Endodermal cell (in vitro differentiated cells): ENCODE measurements at regions not wholly inside any gene's neighbourhood (a gene's known extent, or its start where the extent isn't known, plus 50 kb on each side); places are given as distances from the start of the nearest gene placed in this dataset.

Source experiments
- DNase-seq: peaks from one replicate; pipeline ENCODE4 v3.0.0-alpha.2; 2017
- H3K27ac ChIP-seq: 2 replicates; pipeline ENCODE4 v1.5.1; 2013; ENCODE audit warnings: mild to moderate bottlenecking, low read depth, low read length, moderate library complexity
- H3K27me3 ChIP-seq: 2 replicates; pipeline ENCODE4 v1.6.1; 2013; ENCODE audit warnings: mild to moderate bottlenecking, low read length, moderate library complexity; ENCODE audit not compliant: insufficient read depth, control insufficient read depth, poor library complexity, severe bottlenecking
- H3K36me3 ChIP-seq: 2 replicates; pipeline ENCODE4 v1.7.0; 2013; ENCODE audit warnings: mild to moderate bottlenecking, low read length, moderate library complexity; ENCODE audit not compliant: control insufficient read depth, insufficient read depth
- H3K4me1 ChIP-seq: one replicate; pipeline ENCODE4 v1.7.0; 2013; ENCODE audit warnings: low read length; ENCODE audit not compliant: control insufficient read depth, insufficient read depth
- H3K4me3 ChIP-seq: 2 replicates; pipeline ENCODE4 v1.5.1; 2013; ENCODE audit warnings: mild to moderate bottlenecking, low read length, moderate library complexity
- H3K9ac ChIP-seq: 2 replicates; pipeline ENCODE4 v1.6.1; 2013; ENCODE audit warnings: mild to moderate bottlenecking, low read length, moderate library complexity; ENCODE audit not compliant: poor library complexity, severe bottlenecking; ENCODE audit errors: extremely low read depth
- H3K9me3 ChIP-seq: 2 replicates; pipeline ENCODE4 v1.6.1; 2013; ENCODE audit warnings: mild to moderate bottlenecking, low read length, moderate library complexity; ENCODE audit not compliant: control insufficient read depth
- H3K27ac Mint-ChIP-seq: 2 replicates; pipeline ENCODE4 v1.8.0; 2020; ENCODE audit warnings: mixed read lengths
- H3K27me3 Mint-ChIP-seq: 2 replicates; pipeline ENCODE4 v1.8.0; 2021; ENCODE audit warnings: mild to moderate bottlenecking, mixed read lengths; ENCODE audit not compliant: insufficient read depth
- H3K36me3 Mint-ChIP-seq: 2 replicates; pipeline ENCODE4 v1.8.0; 2020; ENCODE audit warnings: low read depth, mixed read lengths
- H3K4me1 Mint-ChIP-seq: 2 replicates; pipeline ENCODE4 v1.8.0; 2020; ENCODE audit warnings: mixed read lengths
- H3K4me3 Mint-ChIP-seq: 2 replicates; pipeline ENCODE4 v1.8.0; 2020; ENCODE audit warnings: mild to moderate bottlenecking, moderate library complexity, mixed read lengths
- H3K9me3 Mint-ChIP-seq: 2 replicates; pipeline ENCODE4 v1.8.0; 2020; ENCODE audit warnings: mild to moderate bottlenecking, mixed read lengths
- CTCF ChIP-seq: fragments of 200-600 bp; sonication (generic); conservative IDR thresholded peaks from 2 replicates; pipeline ENCODE4 v1.5.0; 2021; ENCODE audit warnings: antibody characterized with exemption, mild to moderate bottlenecking
- WGBS, 2 experiments: methylation state at CpG; one replicate each; pipeline versions ENCODE4 v1.1.5 to v1.1.7; 2013; ENCODE audit warnings: missing lambda C conversion rate in 2 of 2, mixed read lengths in 1 of 2; ENCODE audit not compliant: insufficient coverage in 1 of 2, insufficient read length in 1 of 2; 5-methylcytosine and 5-hydroxymethylcytosine counted together

- Histone ChIP-seq H3K27me3 (no peaks in the 10 kb centered on the region), H3K4me3 (no peak overlapping the region), H3K9me3 (no peaks in the 10 kb centered on the region), H3K27ac (no peak overlapping the region), H3K9ac (no peak overlapping the region), H3K4me1 (peaks cover 5% of the 10 kb centered on the region), H3K36me3 (no peaks in the 10 kb centered on the region)
- H3K4me3 Mint-ChIP-seq, result no peak overlapping the region
- peaks cover 42% of the 10 kb centered on the region for H3K4me1 Mint-ChIP-seq
- 86 to 94% methylated on average over 3 to 7 of the region's 7 CpGs for WGBS, 2 experiments
- no peaks in the 10 kb centered on the region for H3K36me3 Mint-ChIP-seq
- DNase-seq, result no peak
- H3K27me3 Mint-ChIP-seq, result no peaks in the 10 kb centered on the region
- no peak for TF ChIP-seq CTCF
- no peak overlapping the region for H3K27ac Mint-ChIP-seq
- H3K9me3 Mint-ChIP-seq, result no peaks in the 10 kb centered on the region
These were observed 94.1 kb downstream of the SNX5 start for GRCh38 chr20:17874271-17875105.

GRCh38 chr20:17873410-17874270 is 95.0 kb downstream of the SNX5 start:
- Histone ChIP-seq H3K4me3 (no peak overlapping the region), H3K27me3 (no peaks in the 10 kb centered on the region), H3K9ac (no peak overlapping the region), H3K9me3 (no peaks in the 10 kb centered on the region), H3K36me3 (no peaks in the 10 kb centered on the region), H3K27ac (no peak overlapping the region), H3K4me1 (peaks cover 5% of the 10 kb centered on the region)
- Mint-ChIP-seq H3K9me3 (no peaks in the 10 kb centered on the region), H3K4me3 (no peak overlapping the region), H3K27me3 (no peaks in the 10 kb centered on the region), H3K27ac (no peak overlapping the region), H3K36me3 (no peaks in the 10 kb centered on the region), H3K4me1 (peaks cover 47% of the 10 kb centered on the region)
- TF ChIP-seq CTCF, result no peak
- peak; percentile 81 for DNase-seq
- 86 to 90% methylated on average over 10 to 14 of the region's 14 CpGs for WGBS, 2 experiments

GRCh38 chr20:17872959-17873358 is 95.6 kb downstream of the SNX5 start:
- no peak overlapping the region for H3K27ac Mint-ChIP-seq
- no peaks in the 10 kb centered on the region for H3K9me3 Mint-ChIP-seq

More at GRCh38 chr20:17872959-17873358, 95.6 kb downstream of the SNX5 start:
- H3K36me3 ChIP-seq, result no peaks in the 10 kb centered on the region
- no peak overlapping the region for H3K9ac ChIP-seq
- no peak for TF ChIP-seq CTCF
- H3K27ac ChIP-seq, result no peak overlapping the region
- 79 to 80% methylated on average over 5 of the region's 5 CpGs for WGBS, 2 experiments
- DNase-seq, result no peak
- H3K4me3 ChIP-seq, result no peak overlapping the region
- peaks cover 42% of the 10 kb centered on the region for H3K4me1 Mint-ChIP-seq
- peaks cover 5% of the 10 kb centered on the region for H3K4me1 ChIP-seq
- no peaks in the 10 kb centered on the region for H3K27me3 Mint-ChIP-seq
- H3K27me3 ChIP-seq, result no peaks in the 10 kb centered on the region
- no peaks in the 10 kb centered on the region for H3K36me3 Mint-ChIP-seq
- no peak overlapping the region for H3K4me3 Mint-ChIP-seq
- H3K9me3 ChIP-seq, result no peaks in the 10 kb centered on the region
